Glutamatergic neuron (in vitro differentiated cells): ENCODE measurements at regions not wholly inside any gene's neighbourhood (a gene's known extent, or its start where the extent isn't known, plus 50 kb on each side); places are given as distances from the start of the nearest gene placed in this dataset.

ENCODE experiments used
- DNase-seq: peaks from one replicate; pipeline ENCODE4 v3.0.0; 2022
- H3K27ac Mint-ChIP-seq: one replicate; pipeline ENCODE4 v1.8.0; 2020; ENCODE audit warnings: mild to moderate bottlenecking, mixed read lengths, inconsistent platforms; ENCODE audit not compliant: unreplicated experiment
- H3K27me3 Mint-ChIP-seq: one replicate; pipeline ENCODE4 v1.8.0; 2020; ENCODE audit warnings: mild to moderate bottlenecking, moderate library complexity, mixed read lengths, inconsistent platforms; ENCODE audit not compliant: unreplicated experiment
- H3K36me3 Mint-ChIP-seq: one replicate; pipeline ENCODE4 v1.8.0; 2020; ENCODE audit warnings: mild to moderate bottlenecking, mixed read lengths, inconsistent platforms; ENCODE audit not compliant: unreplicated experiment
- H3K4me1 Mint-ChIP-seq: one replicate; pipeline ENCODE4 v1.8.0; 2020; ENCODE audit warnings: mild to moderate bottlenecking, low read depth, mixed read lengths, inconsistent platforms; ENCODE audit not compliant: unreplicated experiment
- H3K4me3 Mint-ChIP-seq: one replicate; pipeline ENCODE4 v1.8.0; 2020; ENCODE audit warnings: mild to moderate bottlenecking, mixed read lengths, inconsistent platforms; ENCODE audit not compliant: unreplicated experiment
- H3K9me3 Mint-ChIP-seq: one replicate; pipeline ENCODE4 v1.8.0; 2020; ENCODE audit warnings: mild to moderate bottlenecking, moderate library complexity, mixed read lengths, inconsistent platforms; ENCODE audit not compliant: unreplicated experiment
- TF ChIP-seq, protein P1 (sequence below): fragments of 200-600 bp; sonication (generic); IDR thresholded peaks from one replicate; pipeline ENCODE4 v1.5.0; 2021; ENCODE audit not compliant: partially characterized antibody, unreplicated experiment

DNA sequence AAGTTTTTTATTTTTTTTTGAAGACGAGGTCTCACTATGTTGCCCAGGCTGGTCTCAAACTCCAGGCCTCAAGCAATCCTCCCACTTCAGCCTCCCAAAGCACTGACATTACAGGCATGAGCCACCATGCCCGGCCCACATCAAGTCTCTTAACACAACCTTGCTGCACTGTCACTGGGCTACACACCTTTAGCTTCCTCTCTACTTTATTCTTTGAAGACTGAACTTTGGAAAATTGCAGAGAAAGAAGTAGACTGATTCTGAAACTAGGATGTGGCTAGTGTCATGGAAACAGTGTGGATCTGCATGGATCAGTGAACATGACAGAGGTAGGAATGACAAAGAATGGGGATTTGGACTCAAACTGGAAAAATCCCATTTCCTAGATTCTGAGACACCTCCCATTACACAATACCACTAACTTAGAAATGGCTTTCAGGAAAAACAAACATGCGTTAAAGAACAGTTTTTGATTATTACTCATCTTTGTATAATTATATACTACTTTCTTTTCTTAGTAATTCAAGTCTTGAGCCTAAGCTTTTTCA lies 99.6 kb upstream of the SPON1 start:
- Mint-ChIP-seq H3K27ac (no peak overlapping the region), H3K27me3 (no peaks in the 10 kb centered on the region), H3K9me3 (peaks cover 2% of the 10 kb centered on the region), H3K4me1 (no peaks in the 10 kb centered on the region), H3K4me3 (no peak overlapping the region), H3K36me3 (no peaks in the 10 kb centered on the region)
- TF ChIP-seq, protein P1, sequence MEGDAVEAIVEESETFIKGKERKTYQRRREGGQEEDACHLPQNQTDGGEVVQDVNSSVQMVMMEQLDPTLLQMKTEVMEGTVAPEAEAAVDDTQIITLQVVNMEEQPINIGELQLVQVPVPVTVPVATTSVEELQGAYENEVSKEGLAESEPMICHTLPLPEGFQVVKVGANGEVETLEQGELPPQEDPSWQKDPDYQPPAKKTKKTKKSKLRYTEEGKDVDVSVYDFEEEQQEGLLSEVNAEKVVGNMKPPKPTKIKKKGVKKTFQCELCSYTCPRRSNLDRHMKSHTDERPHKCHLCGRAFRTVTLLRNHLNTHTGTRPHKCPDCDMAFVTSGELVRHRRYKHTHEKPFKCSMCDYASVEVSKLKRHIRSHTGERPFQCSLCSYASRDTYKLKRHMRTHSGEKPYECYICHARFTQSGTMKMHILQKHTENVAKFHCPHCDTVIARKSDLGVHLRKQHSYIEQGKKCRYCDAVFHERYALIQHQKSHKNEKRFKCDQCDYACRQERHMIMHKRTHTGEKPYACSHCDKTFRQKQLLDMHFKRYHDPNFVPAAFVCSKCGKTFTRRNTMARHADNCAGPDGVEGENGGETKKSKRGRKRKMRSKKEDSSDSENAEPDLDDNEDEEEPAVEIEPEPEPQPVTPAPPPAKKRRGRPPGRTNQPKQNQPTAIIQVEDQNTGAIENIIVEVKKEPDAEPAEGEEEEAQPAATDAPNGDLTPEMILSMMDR, result no peak
- no peak for DNase-seq

DNA sequence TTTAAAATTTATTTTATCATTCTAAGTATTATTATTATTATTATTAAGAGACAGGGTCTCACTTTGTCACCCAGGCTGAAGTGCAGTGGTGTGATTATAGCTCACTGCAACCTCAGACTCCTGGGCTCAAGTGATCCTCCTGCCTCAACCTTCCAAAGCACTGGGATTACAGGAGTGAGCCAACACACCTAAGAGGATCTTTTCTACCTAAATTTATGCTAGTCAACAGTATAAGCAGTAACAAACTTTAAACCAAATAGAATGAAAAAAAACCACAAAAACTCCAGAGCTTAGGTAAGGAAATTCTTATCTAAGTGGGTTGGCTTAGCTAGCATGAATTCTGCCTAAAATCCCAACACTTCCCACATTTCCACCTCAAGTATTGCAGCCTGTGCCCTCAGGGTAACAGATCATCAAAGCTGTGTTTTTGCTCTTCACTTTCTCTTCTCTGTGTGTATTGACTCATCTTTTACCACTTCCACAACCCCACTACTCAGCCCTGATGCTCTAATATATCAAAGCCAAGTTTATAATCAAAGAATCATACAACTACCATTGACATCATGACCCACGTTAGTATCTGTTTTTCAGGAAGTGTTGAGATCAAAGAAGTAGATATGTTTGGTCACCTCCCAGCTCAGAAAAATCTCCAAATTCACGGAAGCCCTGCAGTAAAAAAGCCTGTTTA lies 93.7 kb upstream of the SPON1 start:
- DNase-seq, result no peak
- H3K27ac Mint-ChIP-seq, result no peak overlapping the region
- TF ChIP-seq, protein P1, result no peak
- no peak overlapping the region for H3K4me3 Mint-ChIP-seq
- no peaks in the 10 kb centered on the region for H3K4me1 Mint-ChIP-seq
- H3K9me3 Mint-ChIP-seq, result peaks cover 2% of the 10 kb centered on the region
- H3K36me3 Mint-ChIP-seq, result no peaks in the 10 kb centered on the region
- no peaks in the 10 kb centered on the region for H3K27me3 Mint-ChIP-seq

DNA sequence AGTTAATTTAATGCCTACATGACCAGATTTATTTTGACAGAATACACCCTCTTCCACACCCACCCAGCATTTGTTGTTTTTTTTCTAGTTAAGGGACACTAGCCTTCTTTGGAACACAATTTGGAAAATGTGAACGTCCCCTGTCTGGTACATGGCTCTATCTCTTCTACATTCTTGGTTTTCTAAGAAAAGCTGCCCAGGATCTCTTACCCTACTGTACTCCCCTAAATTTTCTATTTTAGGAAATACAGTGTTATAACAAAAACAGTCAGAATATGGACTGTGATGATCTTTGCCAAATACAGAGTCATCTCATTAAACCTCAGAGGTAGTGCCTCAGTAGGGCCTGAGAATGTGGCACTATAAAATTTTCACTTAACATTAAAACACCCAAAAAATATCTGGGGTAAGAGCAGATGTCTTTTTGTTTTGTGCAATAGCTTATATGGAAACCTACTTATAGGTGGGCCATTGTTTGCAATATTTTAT lies 93.1 kb upstream of the SPON1 start:
- no peaks in the 10 kb centered on the region for H3K27me3 Mint-ChIP-seq
- H3K36me3 Mint-ChIP-seq, result no peaks in the 10 kb centered on the region
- H3K4me3 Mint-ChIP-seq, result no peak overlapping the region
- no peak for DNase-seq
- H3K4me1 Mint-ChIP-seq, result no peaks in the 10 kb centered on the region
- H3K27ac Mint-ChIP-seq, result no peak overlapping the region
- peaks cover 2% of the 10 kb centered on the region for H3K9me3 Mint-ChIP-seq
- TF ChIP-seq, protein P1, result no peak

DNA sequence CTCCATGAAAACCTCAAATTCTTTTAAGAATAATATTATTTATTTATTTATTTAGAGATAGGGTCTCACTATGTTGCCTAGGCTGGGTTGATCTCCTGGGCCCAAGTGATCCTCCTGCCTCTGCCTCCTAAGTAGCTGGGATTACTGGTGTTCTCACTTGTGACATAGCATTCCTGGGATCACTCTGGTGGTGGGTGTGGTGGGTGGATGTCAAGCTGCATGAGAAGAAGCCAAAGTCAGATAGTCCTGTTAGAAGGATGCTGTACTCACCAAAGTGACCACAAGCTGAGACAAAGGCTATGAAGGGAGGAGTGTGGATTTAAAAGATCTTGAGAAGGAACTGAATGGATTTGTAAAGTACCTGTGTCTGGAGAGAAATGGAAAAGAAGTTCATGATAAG lies 87.9 kb upstream of the SPON1 start:
- H3K27me3 Mint-ChIP-seq, result no peaks in the 10 kb centered on the region
- no peak overlapping the region for H3K4me3 Mint-ChIP-seq

DNA sequence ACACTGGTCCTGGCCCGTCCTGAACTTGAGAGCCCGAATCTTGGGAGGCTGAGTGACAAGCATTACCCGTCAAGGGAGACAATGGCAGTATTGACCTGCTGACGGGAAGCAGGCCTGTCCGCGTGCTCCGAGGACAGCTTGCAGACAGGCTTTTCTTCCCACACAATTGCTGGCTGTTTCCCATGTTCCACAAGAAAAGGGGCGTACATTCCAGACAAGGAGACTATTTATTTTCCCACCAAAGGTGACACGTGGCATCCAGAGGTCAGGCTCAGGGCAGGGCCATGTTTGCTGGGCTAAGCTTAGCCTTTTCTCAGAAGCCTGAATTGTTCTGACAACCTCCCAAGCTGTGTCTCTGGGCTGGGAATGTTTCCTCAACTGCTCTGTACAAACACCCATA lies 86.9 kb upstream of the SPON1 start:
- TF ChIP-seq, protein P1, result no peak
- Mint-ChIP-seq H3K27me3 (no peaks in the 10 kb centered on the region), H3K4me3 (no peak overlapping the region), H3K4me1 (no peaks in the 10 kb centered on the region), H3K9me3 (peaks cover 2% of the 10 kb centered on the region), H3K27ac (no peak overlapping the region), H3K36me3 (no peaks in the 10 kb centered on the region)
- no peak for DNase-seq

More for the DNA sequence above, 87.9 kb upstream of the SPON1 start:
- Mint-ChIP-seq H3K9me3 (peaks cover 2% of the 10 kb centered on the region), H3K27ac (no peak overlapping the region), H3K36me3 (no peaks in the 10 kb centered on the region), H3K4me1 (no peaks in the 10 kb centered on the region)
- no peak for DNase-seq
- TF ChIP-seq, protein P1, result no peak
